ENCODE measurements at regions not wholly inside any gene's neighbourhood (a gene's known extent, or its start where the extent isn't known, plus 50 kb on each side); places are given as distances from the start of the nearest gene placed in this dataset.
"Not testable (repeated sequence)": the region's sequence is repeated elsewhere in the genome, so short reads cannot be mapped to it uniquely, and the experiment has no call there.

DNA sequence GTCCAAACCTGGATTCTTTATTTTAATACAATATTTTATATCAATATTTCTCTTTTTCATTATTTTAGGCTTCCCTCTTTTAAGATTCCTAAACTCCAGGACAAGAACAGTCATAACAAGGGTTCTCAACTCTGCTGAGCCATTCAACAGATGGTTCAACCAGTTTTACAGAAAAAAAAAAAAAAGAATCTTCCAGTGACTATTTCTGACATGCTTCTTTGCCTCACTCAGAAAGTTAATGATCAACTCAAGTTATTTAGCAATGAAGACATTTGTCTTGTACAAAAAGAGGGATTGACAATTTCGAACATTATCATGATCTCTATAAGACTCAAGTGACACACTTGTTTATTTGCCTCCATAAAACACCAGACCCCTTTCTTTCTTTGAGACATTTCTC is 282.6 kb upstream of the GRID2 start:
- Histone ChIP-seq H3K27ac (no peak overlapping the region), H3K36me3 (no peaks in the 10 kb centered on the region), H3K27me3 (no peaks in the 10 kb centered on the region), H3K4me1 (no peaks in the 10 kb centered on the region), H3K4me3 (no peak overlapping the region), H3K9me3 (no peaks in the 10 kb centered on the region)
- WGBS, 5 donors: 75 to 90% (median 87%) methylated on average over 1 of the region's 1 CpG
- TF ChIP-seq, protein P1, sequence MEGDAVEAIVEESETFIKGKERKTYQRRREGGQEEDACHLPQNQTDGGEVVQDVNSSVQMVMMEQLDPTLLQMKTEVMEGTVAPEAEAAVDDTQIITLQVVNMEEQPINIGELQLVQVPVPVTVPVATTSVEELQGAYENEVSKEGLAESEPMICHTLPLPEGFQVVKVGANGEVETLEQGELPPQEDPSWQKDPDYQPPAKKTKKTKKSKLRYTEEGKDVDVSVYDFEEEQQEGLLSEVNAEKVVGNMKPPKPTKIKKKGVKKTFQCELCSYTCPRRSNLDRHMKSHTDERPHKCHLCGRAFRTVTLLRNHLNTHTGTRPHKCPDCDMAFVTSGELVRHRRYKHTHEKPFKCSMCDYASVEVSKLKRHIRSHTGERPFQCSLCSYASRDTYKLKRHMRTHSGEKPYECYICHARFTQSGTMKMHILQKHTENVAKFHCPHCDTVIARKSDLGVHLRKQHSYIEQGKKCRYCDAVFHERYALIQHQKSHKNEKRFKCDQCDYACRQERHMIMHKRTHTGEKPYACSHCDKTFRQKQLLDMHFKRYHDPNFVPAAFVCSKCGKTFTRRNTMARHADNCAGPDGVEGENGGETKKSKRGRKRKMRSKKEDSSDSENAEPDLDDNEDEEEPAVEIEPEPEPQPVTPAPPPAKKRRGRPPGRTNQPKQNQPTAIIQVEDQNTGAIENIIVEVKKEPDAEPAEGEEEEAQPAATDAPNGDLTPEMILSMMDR (IDR thresholded peaks at IDR 0.05): no peak
- no peak for TF ChIP-seq POLR2A (IDR thresholded peaks at IDR 0.05)
- TF ChIP-seq POLR2AphosphoS5 (IDR thresholded peaks at IDR 0.05): no peak
- TF ChIP-seq EP300 (IDR thresholded peaks at IDR 0.05): no peak
- intact Hi-C loops (cut with DNase I; ENCODE audit: low total_unique reads): no loop called here
- no peak for DNase-seq

DNA sequence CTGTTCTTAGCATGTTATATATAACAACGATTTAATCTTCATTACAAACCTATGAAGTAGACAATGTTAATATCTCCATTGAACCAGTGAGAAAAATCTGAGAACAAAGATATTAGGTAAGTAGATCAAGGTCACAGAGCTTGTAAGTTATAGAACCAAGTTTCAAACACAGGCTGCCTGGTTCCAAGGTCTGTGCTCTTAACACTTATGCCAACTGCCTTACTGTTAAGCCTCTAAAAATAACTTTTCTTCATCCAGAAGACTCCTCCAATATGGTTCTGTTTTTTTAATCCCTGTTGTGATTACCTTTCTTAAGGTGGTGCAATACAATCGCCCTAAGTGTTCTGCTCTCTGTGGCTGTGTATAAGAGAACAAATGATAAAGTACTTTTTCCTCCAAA is 282.0 kb upstream of the GRID2 start:
- H3K36me3 ChIP-seq: no peaks in the 10 kb centered on the region
- no peak overlapping the region for H3K4me3 ChIP-seq
- H3K4me1 ChIP-seq: no peaks in the 10 kb centered on the region
- no peaks in the 10 kb centered on the region for H3K27me3 ChIP-seq
- no peak overlapping the region for H3K27ac ChIP-seq
- DNase-seq: no peak
- H3K9me3 ChIP-seq: no peaks in the 10 kb centered on the region
- WGBS, 5 donors: 47 to 67% (median 49%) methylated on average over 2 of the region's 2 CpGs
- TF ChIP-seq POLR2A (IDR thresholded peaks at IDR 0.05) (no peak), EP300 (IDR thresholded peaks at IDR 0.05) (no peak), POLR2AphosphoS5 (IDR thresholded peaks at IDR 0.05) (no peak)
- TF ChIP-seq, protein P1 (IDR thresholded peaks at IDR 0.05): no peak
- intact Hi-C loops (cut with DNase I; ENCODE audit: low total_unique reads): no loop called here

DNA sequence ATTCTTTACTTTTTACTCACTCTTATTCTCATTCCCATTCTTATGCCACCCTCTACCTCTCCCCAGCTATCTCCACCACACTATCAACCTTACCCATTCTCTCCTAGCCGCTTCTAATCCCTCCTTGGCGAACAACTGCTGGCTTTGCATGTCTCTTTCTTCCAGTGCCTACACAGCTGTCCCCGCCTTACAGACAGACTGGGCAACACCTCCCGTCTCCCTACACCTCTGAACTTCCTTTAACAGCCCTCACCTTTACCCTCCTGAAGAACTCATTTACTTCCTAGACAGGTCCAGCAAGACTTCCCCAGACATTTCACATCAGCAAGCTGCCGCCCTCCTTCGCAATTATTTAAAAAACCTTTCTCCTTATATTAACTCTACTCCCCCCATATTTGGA is 274.9 kb upstream of the GRID2 start:
- H3K4me3 ChIP-seq; H3K4me1 ChIP-seq; H3K27me3 ChIP-seq; intact Hi-C loops (cut with DNase I; ENCODE audit: low total_unique reads); H3K9me3 ChIP-seq; H3K27ac ChIP-seq; H3K36me3 ChIP-seq; DNase-seq: not testable (repeated sequence)
- WGBS, 5 donors: 74 to 93% (median 86%) methylated on average over 6 of the region's 6 CpGs

DNA sequence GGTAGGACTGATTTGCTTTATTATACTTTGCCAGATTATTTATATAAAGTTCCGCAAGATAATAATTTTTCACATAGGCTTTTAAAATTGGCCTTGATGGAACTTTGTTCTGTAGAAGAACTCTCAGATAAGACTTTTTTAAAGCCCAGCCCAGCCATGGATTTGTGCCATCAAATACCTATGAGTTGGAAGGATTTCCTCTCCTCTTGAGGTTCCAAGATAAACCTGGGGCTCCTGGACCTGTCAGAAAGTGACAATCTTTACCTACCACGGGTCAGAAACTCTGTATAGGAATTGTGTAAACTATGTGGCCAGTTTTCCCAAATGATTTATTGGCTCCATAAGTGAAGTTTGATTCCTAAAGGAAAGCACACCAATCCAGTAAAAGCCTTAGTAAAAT is 271.9 kb upstream of the GRID2 start:
- TF ChIP-seq, protein P1 (IDR thresholded peaks at IDR 0.05): no peak
- TF ChIP-seq POLR2AphosphoS5 (IDR thresholded peaks at IDR 0.05) (no peak), EP300 (IDR thresholded peaks at IDR 0.05) (no peak), POLR2A (IDR thresholded peaks at IDR 0.05) (no peak)
- no peak overlapping the region for H3K27ac ChIP-seq
- H3K27me3 ChIP-seq: no peaks in the 10 kb centered on the region
- WGBS, 5 donors: 15 to 52% (median 30%) methylated on average over 2 of the region's 2 CpGs
- H3K36me3 ChIP-seq: no peaks in the 10 kb centered on the region
- H3K4me1 ChIP-seq: peaks cover 0 to 5% (median 0%) of the 10 kb centered on the region in 4 donors
- H3K9me3 ChIP-seq: no peaks in the 10 kb centered on the region
- DNase-seq: peak in 1 of 2 donors; percentile 51
- intact Hi-C loops (cut with DNase I; ENCODE audit: low total_unique reads): no loop called here
- H3K4me3 ChIP-seq: no peak overlapping the region

DNA sequence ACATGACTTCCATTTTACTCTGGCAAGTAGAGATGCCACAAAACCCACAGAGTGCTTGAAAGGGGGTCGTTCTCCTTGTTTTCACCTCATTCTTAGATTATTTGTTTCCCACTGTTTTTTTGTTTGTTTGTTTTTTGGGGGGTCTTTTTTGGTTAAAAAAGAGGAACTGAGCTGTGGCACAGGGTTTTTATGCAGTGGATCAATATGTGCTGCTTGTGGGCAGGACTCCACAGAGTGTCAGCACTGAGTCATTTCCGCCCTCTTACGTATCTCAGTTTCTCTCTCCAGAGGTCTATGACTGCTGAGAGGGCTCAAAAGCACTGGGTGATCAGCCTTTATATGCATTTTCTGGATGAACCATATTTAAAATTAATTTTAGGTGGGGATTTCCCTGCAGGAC is 268.1 kb upstream of the GRID2 start:
- Histone ChIP-seq H3K27ac (no peak overlapping the region), H3K4me1 (peaks cover 0 to 5% (median 0%) of the 10 kb centered on the region in 4 donors), H3K9me3 (peaks cover 0 to 24% (median 11%) of the 10 kb centered on the region in 4 donors), H3K4me3 (no peak overlapping the region), H3K36me3 (no peaks in the 10 kb centered on the region), H3K27me3 (no peaks in the 10 kb centered on the region)
- 76 to 84% (median 78%) methylated on average over 3 of the region's 3 CpGs for WGBS, 5 donors
- intact Hi-C loops (cut with DNase I; ENCODE audit: low total_unique reads): no loop called here
- TF ChIP-seq, protein P1 (IDR thresholded peaks at IDR 0.05): no peak
- no peak for TF ChIP-seq POLR2AphosphoS5 (IDR thresholded peaks at IDR 0.05)
- TF ChIP-seq EP300 (IDR thresholded peaks at IDR 0.05): no peak
- TF ChIP-seq POLR2A (IDR thresholded peaks at IDR 0.05): no peak
- no peak for DNase-seq
